K562 (cell line): ENCODE measurements at regions not wholly inside any gene's neighbourhood (a gene's known extent, or its start where the extent isn't known, plus 50 kb on each side); places are given as distances from the start of the nearest gene placed in this dataset.

Source experiments
- ATAC-seq: fragments of 200-7000 bp; cut with Tn5 transposase; 3 replicates; pipeline ENCODE4 v1.9.1; 2020; ENCODE audit warnings: moderate library complexity
- BruUV-seq: library from RNA; stranded (reverse); fragments of 400-500 nt; replicated peaks from 2 replicates; lab custom pipeline; 2021; lab: Mats Ljungman, UMichigan
- CTCF ChIA-PET: fragments of 300-600 bp; formaldehyde crosslinking; extraction: SDS; loops from one replicate; lab custom pipeline; 2021; ENCODE audit warnings: low intra/inter-chr PET ratio; lab: Yijun Ruan, JAX
- POLR2A ChIA-PET: fragments of 300-600, 350-650 bp; sonication (Branson Sonifier 250); formaldehyde crosslinking; extraction: SDS; loops from one replicate; lab custom pipeline; 2021; ENCODE audit warnings: antibody characterized with exemption, inconsistent platforms; lab: Yijun Ruan, JAX
- DNase-seq, 4 experiments: peaks; one replicate each; pipeline versions ENCODE4 v3.0.0 to v3.0.0-alpha.2; 2011 to 2018; ENCODE audit warnings: low spot score in 3 of 4, mixed read lengths in 3 of 4; ENCODE audit errors: extremely low read depth in 1 of 4
- FAIRE-seq: peaks from 2 replicates; lab custom pipeline; 2011; peaks lifted over from hg19 to GRCh38; lab: Jason Lieb, UNC
- H2AFZ ChIP-seq: 2 replicates; pipeline ENCODE4 v1.6.0; 2011; ENCODE audit warnings: low read depth, low read length, control low read depth, inconsistent platforms
- H3K27ac ChIP-seq: fragments of 200-600 bp; 3 replicates; pipeline ENCODE4 v1.8.0; 2011; ENCODE audit warnings: low read depth, mild to moderate bottlenecking, control low read depth, inconsistent platforms, low read length, moderate library complexity, mixed read lengths; ENCODE audit errors: extremely low read depth
- H3K27me3 ChIP-seq, 2 experiments: fragments of 300-600 bp in 1 of 2; 2 replicates in 1 of 2; 3 replicates in 1 of 2; pipeline versions ENCODE4 v1.6.0 to v1.8.0; 2011; ENCODE audit warnings: inconsistent platforms in 2 of 2, low read length in 2 of 2, mild to moderate bottlenecking in 1 of 2, mixed read lengths in 1 of 2, moderate library complexity in 1 of 2; ENCODE audit not compliant: control insufficient read depth in 2 of 2, insufficient read depth in 2 of 2
- H3K36me3 ChIP-seq: fragments of 300-600 bp; 3 replicates; pipeline ENCODE4 v1.8.0; 2011; ENCODE audit warnings: mild to moderate bottlenecking, low read length, inconsistent platforms; ENCODE audit not compliant: control insufficient read depth, insufficient read depth
- H3K4me1 ChIP-seq, 2 experiments: fragments of 200-600 bp in 1 of 2; replicated peaks in 1 of 2; 2 replicates in 1 of 2; 3 replicates in 1 of 2; pipeline versions ENCODE4 v1.5.1 to v1.8.0; 2011; ENCODE audit warnings: inconsistent platforms in 2 of 2, low read length in 2 of 2, mild to moderate bottlenecking in 1 of 2, mixed read lengths in 1 of 2, moderate library complexity in 1 of 2; ENCODE audit not compliant: control insufficient read depth in 2 of 2, insufficient read depth in 2 of 2
- H3K4me2 ChIP-seq: 2 replicates; pipeline ENCODE4 v1.6.1; 2011; ENCODE audit warnings: low read length, control low read depth, inconsistent platforms, mixed read lengths; ENCODE audit not compliant: insufficient read depth
- H3K4me3 ChIP-seq: fragments of 200-600 bp; sonication (generic), shearing (Covaris generic); 2 replicates; pipeline ENCODE4 v1.5.1; 2016; ENCODE audit warnings: control low read depth, inconsistent platforms
- H3K79me2 ChIP-seq: fragments of 200-600 bp; 3 replicates; pipeline ENCODE4 v1.8.0; 2011; ENCODE audit warnings: low read length, inconsistent platforms; ENCODE audit not compliant: control insufficient read depth, insufficient read depth
- H3K9ac ChIP-seq, 2 experiments: 2 replicates each; pipeline versions ENCODE4 v1.6.0 to v1.6.1; 2011; ENCODE audit warnings: low read depth in 2 of 2, low read length in 2 of 2, control low read depth in 1 of 2, inconsistent platforms in 1 of 2, mild to moderate bottlenecking in 1 of 2, mixed read lengths in 1 of 2; ENCODE audit not compliant: insufficient read depth in 1 of 2
- H3K9me1 ChIP-seq: one replicate; pipeline ENCODE4 v1.6.0; 2011; ENCODE audit warnings: inconsistent platforms, mild to moderate bottlenecking, low read length, moderate library complexity; ENCODE audit not compliant: control insufficient read depth, insufficient read depth
- H3K9me3 ChIP-seq: replicated peaks from 2 replicates; pipeline ENCODE4 v1.5.1; 2011; ENCODE audit warnings: low read depth, low read length, inconsistent platforms; ENCODE audit not compliant: control insufficient read depth, insufficient read depth
- H4K20me1 ChIP-seq: replicated peaks from 2 replicates; pipeline ENCODE4 v1.6.1; 2011; ENCODE audit warnings: low read length, inconsistent platforms, mixed read lengths; ENCODE audit not compliant: control insufficient read depth, insufficient read depth
- CEBPB ChIP-seq: fragments of 450-650 bp; IDR thresholded peaks from 2 replicates; pipeline ENCODE4 v1.6.1; 2016; ENCODE audit warnings: missing genetic modification characterization, missing compliant biosample characterization
- CHAMP1 ChIP-seq: fragments of 450-650 bp; IDR thresholded peaks from 2 replicates; pipeline ENCODE4 v1.6.1; 2016; ENCODE audit warnings: mild to moderate bottlenecking
- ERF ChIP-seq: fragments of 450-650 bp; formaldehyde crosslinking; IDR thresholded peaks from 2 replicates; pipeline ENCODE4 v1.4.0; 2020; ENCODE audit warnings: mild to moderate bottlenecking, mixed read lengths
- ETV1 ChIP-seq: fragments of 450-650 bp; conservative IDR thresholded peaks from 2 replicates; pipeline ENCODE4 v1.6.1; 2016; ENCODE audit warnings: missing genetic modification characterization, control low read depth, low read depth, missing compliant biosample characterization
- IRF1 ChIP-seq: sonication (generic); formaldehyde crosslinking; IDR thresholded peaks from 2 replicates; pipeline ENCODE4 v1.8.0; 2022; ENCODE audit warnings: missing genetic modification reagents, mild to moderate bottlenecking, borderline replicate concordance
- KAT7 ChIP-seq: sonication (generic); formaldehyde crosslinking; IDR thresholded peaks from 2 replicates; pipeline ENCODE4 v1.8.0; 2022; ENCODE audit warnings: missing genetic modification reagents, mild to moderate bottlenecking, borderline replicate concordance
- MBD1 ChIP-seq: fragments of 250-450 bp; sonication (Bioruptor Pico); IDR thresholded peaks from 2 replicates; pipeline ENCODE4 v1.8.0; 2022; ENCODE audit warnings: inconsistent platforms
- NCOA4 ChIP-seq: fragments of 450-650 bp; IDR thresholded peaks from 2 replicates; pipeline ENCODE4 v1.6.1; 2018; ENCODE audit warnings: mild to moderate bottlenecking; ENCODE audit not compliant: partially characterized antibody
- NEUROD1 ChIP-seq: fragments of 150-350 bp; IDR thresholded peaks from 2 replicates; pipeline ENCODE4 v1.6.1; 2014; ENCODE audit warnings: borderline replicate concordance, low read length, low read depth; ENCODE audit not compliant: partially characterized antibody
- NR4A1 ChIP-seq, 2 experiments: fragments of 250-450 bp in 1 of 2; fragments of 450-650 bp in 1 of 2; sonication (Bioruptor Pico) in 1 of 2; IDR thresholded peaks; 2 replicates each; pipeline versions ENCODE4 v1.4.0 to v1.6.1; 2016 to 2020; ENCODE audit warnings: mild to moderate bottlenecking in 2 of 2, missing compliant biosample characterization in 1 of 2, missing genetic modification characterization in 1 of 2, moderate library complexity in 1 of 2
- POLR3G ChIP-seq: IDR thresholded peaks from 2 replicates; pipeline ENCODE4 v1.6.1; 2011; ENCODE audit not compliant: insufficient read length, insufficient replicate concordance; ENCODE audit errors: extremely low read depth
- SRF ChIP-seq, 2 experiments: fragments of 250-450, 450-650 bp in 1 of 2; sonication (Bioruptor Pico) in 1 of 2; sonication (generic) in 1 of 2; formaldehyde crosslinking; IDR thresholded peaks; 2 replicates each; pipeline versions ENCODE4 v1.5.0 to v1.5.1; 2020 to 2022; ENCODE audit warnings: mild to moderate bottlenecking in 1 of 2, missing genetic modification reagents in 1 of 2
- ZNF408 ChIP-seq: fragments of 250-450 bp; sonication (Bioruptor Pico); IDR thresholded peaks from 2 replicates; pipeline ENCODE4 v1.4.0; 2020; ENCODE audit warnings: low read depth, mild to moderate bottlenecking, moderate library complexity
- ZNF639 ChIP-seq, 2 experiments: fragments of 200-800 bp in 1 of 2; sonication (Bioruptor generic) in 1 of 2; sonication (generic) in 1 of 2; formaldehyde crosslinking in 1 of 2; IDR thresholded peaks in 1 of 2; conservative IDR thresholded peaks in 1 of 2; 2 replicates each; pipeline versions ENCODE4 v1.5.0 to v1.6.1; 2016 to 2020; ENCODE audit warnings: missing compliant biosample characterization in 1 of 2, missing genetic modification characterization in 1 of 2, missing genetic modification reagents in 1 of 2
- ZNF695 ChIP-seq: fragments of 450-650 bp; formaldehyde crosslinking; IDR thresholded peaks from 2 replicates; pipeline ENCODE4 v1.4.0; 2020; ENCODE audit warnings: mild to moderate bottlenecking, moderate library complexity
- WGBS: fragments of 100-300 bp; shearing (Covaris generic); methylation state at CpG from one replicate; pipeline ENCODE4 v1.1.6; 2016; ENCODE audit warnings: low coverage, mixed read lengths; ENCODE audit not compliant: insufficient coverage; ENCODE audit errors: missing lambda C conversion rate; 5-methylcytosine and 5-hydroxymethylcytosine counted together
- in situ Hi-C: fragments of 300-500 bp; cut with MboI; formaldehyde crosslinking; loops from 4 replicates; pipeline ENCODE4 v1.15.0; 2018; ENCODE audit warnings: inconsistent platforms, mixed read lengths
- intact Hi-C: fragments of 100-400 bp; cut with micrococcal nuclease; formaldehyde crosslinking; loops from 2 replicates; pipeline ENCODE4 v1.14.2; 2022

GRCh38 chr9:118532592-118532991, 828.4 kb downstream of the TLR4 start:
- Histone ChIP-seq H3K4me2 (no peak overlapping the region), H3K27ac (no peak overlapping the region), H3K9ac (no peak overlapping the region), H2AFZ (no peak overlapping the region), H4K20me1 (no peaks in the 10 kb centered on the region), H3K27me3 (no peaks in the 10 kb centered on the region), H3K79me2 (no peaks in the 10 kb centered on the region), H3K9me1 (no peaks in the 10 kb centered on the region), H3K4me3 (no peak overlapping the region), H3K36me3 (no peaks in the 10 kb centered on the region), H3K4me1 (no peaks in the 10 kb centered on the region), H3K9me3 (no peaks in the 10 kb centered on the region)
- no peak for ATAC-seq
- no TSS peak for BruUV-seq
- FAIRE-seq: no peak
- 0% methylated on average over 1 of the region's 1 CpG for WGBS
- no peak for DNase-seq
- CTCF ChIA-PET: no interaction called here
- intact Hi-C loops: no loop called here
- no peak for TF ChIP-seq NCOA4
- no peak for TF ChIP-seq POLR3G
- TF ChIP-seq CHAMP1: no peak
- TF ChIP-seq CEBPB (tag): no peak
- no peak for TF ChIP-seq ERF (CRISPR knock-in tag)
- TF ChIP-seq NR4A1 (CRISPR knock-in tag; IDR thresholded peaks at IDR 0.05): no peak
- TF ChIP-seq NR4A1 (tag; IDR thresholded peaks at IDR 0.05): no peak
- no peak for TF ChIP-seq ETV1 (tag)
- no peak for TF ChIP-seq MBD1
- no peak for TF ChIP-seq NEUROD1
- no peak for TF ChIP-seq SRF (CRISPR knock-in tag; IDR thresholded peaks at IDR 0.05)
- TF ChIP-seq ZNF695 (CRISPR knock-in tag): no peak
- no peak for TF ChIP-seq IRF1 (CRISPR knock-in tag)
- no peak for TF ChIP-seq ZNF639 (CRISPR knock-in tag; conservative IDR thresholded peaks at IDR 0.05 in 1 of 2, IDR thresholded peaks at IDR 0.05 in 1 of 2)
- TF ChIP-seq KAT7 (CRISPR knock-in tag): no peak
- no peak for TF ChIP-seq ZNF408 (CRISPR knock-in tag)
- in situ Hi-C loops: no loop called here
- POLR2A ChIA-PET: no interaction called here
